NCI-H2196 (cell line): ENCODE measurements at regions not wholly inside any gene's neighbourhood (a gene's known extent, or its start where the extent isn't known, plus 50 kb on each side); places are given as distances from the start of the nearest gene placed in this dataset.

Experiments
- DNase-seq: peaks from one replicate; lab custom pipeline; 2025; ENCODE audit not compliant: unreplicated experiment; lab: John Stamatoyannopoulos, UW

- no peak for DNase-seq
Measured at GRCh38 chr4:135338181-135338580, 1136.6 kb upstream of the PABPC4L start.

- no peak for DNase-seq
Measured at GRCh38 chr4:135325264-135325663, 1123.7 kb upstream of the PABPC4L start.

DNA sequence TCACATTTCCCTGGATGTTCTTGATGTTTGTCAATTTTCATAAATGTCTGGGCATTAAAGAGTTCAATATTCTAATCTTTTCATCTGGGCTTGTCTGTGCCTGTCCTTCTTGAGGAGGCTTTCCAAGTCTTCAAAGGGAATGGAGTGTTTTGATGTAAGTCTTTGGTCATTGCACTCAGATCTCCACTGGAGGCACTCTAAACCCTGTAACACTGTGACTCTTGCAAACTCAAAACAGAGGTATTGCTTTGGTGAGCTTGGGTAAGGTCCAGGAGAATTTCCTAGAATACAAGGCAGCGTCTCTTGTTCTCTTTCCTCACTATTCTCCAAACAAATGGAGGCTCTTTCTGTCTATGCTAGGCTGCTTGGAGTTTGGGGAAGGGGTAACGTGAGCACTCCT, 1118.1 kb upstream of the PABPC4L start:
- no peak for DNase-seq

DNA sequence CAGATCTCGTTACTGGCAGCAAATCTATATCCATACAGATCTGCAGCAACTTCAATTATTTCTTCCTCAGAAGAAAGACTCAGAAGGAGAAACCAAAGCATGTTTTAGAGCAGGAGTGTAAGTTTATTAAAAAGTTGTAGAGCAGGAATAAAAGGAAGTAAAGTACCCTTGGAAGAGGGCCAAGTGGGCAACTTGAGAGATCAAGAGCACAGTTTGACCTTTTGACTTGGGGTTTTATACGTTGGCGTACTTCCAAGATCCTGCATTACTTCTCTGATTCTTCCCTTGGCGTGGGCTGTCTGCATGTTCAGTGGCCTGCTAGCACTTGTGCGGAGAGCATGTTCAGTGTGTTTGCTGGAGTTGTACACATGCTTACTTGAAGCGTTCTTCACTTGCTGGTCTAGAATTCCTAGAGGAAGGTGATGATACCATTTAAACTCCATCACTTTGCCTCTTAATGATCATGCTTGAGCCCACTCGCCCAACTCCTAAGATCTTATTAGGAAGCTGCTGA, 1114.7 kb upstream of the PABPC4L start:
- no peak for DNase-seq

DNA sequence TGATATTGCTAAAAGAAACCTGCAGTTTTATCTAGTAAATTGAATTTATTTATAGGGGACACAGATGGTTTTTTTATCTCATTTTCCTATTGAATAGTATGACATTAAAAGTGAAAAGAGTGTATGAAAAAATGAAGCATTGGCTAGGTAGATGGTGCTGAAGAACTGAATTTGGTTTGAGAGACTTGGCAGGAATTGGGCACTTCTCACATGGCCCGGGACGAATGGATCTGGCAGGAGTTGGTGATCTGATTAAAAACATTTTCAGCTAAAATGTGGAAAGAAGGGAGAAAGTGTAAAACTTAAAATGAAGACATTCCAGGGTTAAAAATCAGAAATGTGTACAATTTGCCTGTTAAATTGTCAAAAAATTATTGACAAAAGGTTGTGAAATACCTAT, 1088.5 kb upstream of the PABPC4L start:
- DNase-seq, result no peak

GRCh38 chr4:135283934-135284333, 1082.3 kb upstream of the PABPC4L start:
- no peak for DNase-seq

DNA sequence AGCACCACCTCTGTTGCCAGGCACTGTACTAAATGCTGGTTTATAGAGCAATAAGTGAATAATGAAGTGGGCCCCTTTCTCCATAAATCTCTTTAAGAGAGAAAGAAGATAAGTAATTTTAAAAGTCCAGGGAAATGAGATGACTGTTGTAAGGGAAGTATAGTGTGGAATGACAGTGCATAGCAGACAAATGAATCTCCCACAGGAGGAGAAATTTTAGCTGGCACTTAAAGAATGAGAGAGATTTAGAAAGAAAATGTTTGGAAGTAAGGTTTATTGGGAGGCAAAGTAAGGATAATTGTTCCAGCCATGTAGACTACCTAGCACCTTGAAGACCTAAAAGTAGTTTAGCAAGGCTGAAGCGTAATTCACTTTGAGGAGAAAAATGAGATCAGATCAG, 1081.1 kb upstream of the PABPC4L start:
- no peak for DNase-seq

DNA sequence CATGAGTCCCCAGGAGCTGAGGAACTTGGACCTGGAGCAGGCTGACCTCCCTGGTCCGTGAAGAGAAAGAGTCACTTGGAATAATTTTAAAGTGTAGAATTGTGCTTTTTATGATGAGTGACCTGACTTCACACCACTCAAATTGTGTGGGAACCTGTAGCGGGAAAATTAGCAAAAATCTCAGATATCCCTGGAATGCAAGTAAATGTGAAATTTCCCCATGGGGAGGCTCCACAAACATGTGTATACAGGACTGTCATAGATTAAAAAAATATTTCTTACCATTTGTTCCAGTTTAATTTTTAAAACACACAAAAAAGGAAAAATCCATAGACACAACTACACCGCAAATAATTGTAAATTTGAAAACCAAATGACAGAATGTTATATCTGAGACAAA, 1079.6 kb upstream of the PABPC4L start:
- DNase-seq, result no peak

- DNase-seq, result no peak
Measured at GRCh38 chr4:135277980-135278315, 1076.4 kb upstream of the PABPC4L start.

GRCh38 chr4:135277068-135277979, 1075.7 kb upstream of the PABPC4L start:
- no peak for DNase-seq

DNA sequence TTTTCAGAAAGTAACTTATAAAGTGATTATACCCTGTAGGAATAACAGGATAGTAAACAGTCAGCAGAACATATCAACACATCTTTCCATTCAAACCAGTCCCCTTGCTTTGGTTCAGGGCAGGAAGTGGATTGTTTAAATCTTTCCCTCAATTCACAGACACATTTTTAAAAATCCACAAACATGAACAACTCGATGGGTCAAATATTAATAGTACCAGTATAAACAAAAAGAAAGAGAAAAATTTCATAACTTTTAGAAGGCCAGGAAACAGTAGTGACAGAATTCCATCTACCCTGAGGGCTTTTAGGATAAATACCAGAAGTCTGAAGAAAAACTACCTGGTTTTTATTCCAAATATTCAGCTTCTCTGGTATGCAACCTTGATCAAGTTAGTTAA, 1072.8 kb upstream of the PABPC4L start:
- DNase-seq, result no peak

- no peak for DNase-seq
Measured at GRCh38 chr4:135269125-135269890, 1067.7 kb upstream of the PABPC4L start.

DNA sequence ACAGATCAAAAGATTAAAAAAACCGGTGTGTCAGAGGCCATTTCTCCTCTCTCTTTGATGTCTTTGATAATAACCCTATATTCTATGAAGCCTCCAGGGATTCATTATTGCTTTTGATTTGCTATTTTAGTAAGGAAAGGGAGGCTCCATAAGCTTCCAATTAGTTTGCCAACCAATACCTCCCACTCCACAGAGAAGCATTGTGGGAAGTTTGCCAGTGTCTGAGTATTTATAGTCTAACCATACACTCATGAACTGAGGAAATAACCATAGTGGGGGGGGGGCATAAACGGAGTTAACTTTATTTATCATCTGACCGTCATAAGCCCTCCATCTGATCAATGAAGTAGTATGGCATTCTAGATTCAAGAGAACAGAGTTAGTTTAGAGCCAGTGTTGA, 1066.8 kb upstream of the PABPC4L start:
- no peak for DNase-seq

GRCh38 chr4:135267148-135267865, 1065.7 kb upstream of the PABPC4L start:
- no peak for DNase-seq

GRCh38 chr4:135256111-135256510, 1054.5 kb upstream of the PABPC4L start:
- no peak for DNase-seq

DNA sequence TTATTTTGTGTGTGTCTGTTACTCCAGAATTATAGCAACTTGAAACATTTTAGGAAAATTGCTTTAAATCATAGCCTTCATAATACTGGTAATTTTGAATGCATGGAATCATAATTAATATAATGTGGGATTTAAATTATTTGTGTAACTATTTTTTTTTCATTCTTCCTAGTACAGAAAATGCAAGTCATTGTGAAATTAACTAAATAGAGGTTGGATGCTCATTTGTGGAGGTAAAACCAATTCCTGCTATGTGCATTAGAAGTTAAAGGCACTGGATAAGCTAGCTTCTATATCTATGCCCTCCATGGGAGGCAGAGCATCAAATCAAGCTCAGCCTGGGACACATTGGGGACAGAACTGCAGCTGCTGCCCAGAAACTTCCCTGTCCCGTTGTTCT, 1048.5 kb upstream of the PABPC4L start:
- no peak for DNase-seq

- no peak for DNase-seq
Measured at GRCh38 chr4:135249024-135249423, 1047.4 kb upstream of the PABPC4L start.

DNA sequence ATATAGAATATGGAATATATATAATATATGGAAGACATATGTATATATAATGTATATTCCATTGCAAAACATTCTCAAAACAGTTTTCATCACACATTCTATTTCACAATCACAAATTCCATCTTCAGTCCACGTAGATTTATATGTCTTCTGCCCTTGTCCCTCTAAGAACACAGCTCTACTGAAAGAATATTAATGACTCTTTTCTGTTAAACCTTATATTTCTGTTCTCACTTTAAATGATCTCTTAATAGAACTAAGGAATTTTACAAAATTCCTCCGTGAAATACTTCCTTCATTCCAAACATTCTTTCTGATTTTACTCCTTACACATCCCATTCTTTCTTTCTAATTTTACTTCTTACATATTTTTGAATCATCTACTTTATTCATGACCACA, 1043.1 kb upstream of the PABPC4L start:
- DNase-seq, result no peak

GRCh38 chr4:135244056-135244455, 1042.5 kb upstream of the PABPC4L start:
- no peak for DNase-seq

DNA sequence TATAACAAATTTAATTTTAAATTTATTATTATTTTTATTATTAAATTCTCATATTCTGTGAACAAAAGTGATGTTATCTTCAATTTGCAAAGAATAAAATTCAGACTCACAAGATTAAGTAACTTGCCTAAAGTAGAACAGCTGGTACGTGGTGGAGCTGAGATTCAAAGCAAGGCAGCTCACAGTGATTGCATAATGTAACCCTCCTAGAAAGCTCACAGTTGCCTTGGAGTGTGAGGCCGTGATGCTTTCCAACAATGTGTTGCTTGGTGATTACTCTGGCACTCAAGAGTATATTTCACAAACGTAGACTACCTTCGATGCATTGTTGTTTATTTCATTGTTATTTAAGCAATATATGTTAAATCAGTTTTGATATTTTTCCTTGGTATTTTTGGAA, 1039.2 kb upstream of the PABPC4L start:
- no peak for DNase-seq

DNA sequence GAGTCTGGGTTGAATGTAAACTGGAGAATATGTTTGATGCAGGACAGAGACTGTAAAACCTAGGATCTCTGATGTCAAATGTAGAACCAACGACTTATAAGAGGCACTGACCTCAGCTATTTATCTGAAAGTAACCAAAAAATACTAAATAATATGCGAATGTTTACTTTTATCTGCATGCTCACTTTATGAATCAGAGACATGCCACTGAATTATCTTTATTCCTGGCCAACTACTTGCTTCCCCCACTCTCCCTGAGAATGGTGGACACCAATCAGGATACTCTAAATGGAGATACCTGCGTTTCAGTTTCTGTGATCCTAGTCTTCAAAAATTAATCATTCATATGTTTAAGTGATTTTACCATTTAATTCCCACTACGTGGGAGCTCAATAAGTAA, 1038.4 kb upstream of the PABPC4L start:
- no peak for DNase-seq

GRCh38 chr4:135238940-135239339, 1037.4 kb upstream of the PABPC4L start:
- DNase-seq, result no peak
